Bronchial epithelial cell (primary cell): ENCODE measurements at regions not wholly inside any gene's neighbourhood (a gene's known extent, or its start where the extent isn't known, plus 50 kb on each side); places are given as distances from the start of the nearest gene placed in this dataset.
"Not testable (repeated sequence)": the region's sequence is repeated elsewhere in the genome, so short reads cannot be mapped to it uniquely, and the experiment has no call there.

Experiments
- DNase-seq: peaks from one replicate; pipeline ENCODE4 v3.0.0-alpha.2; 2010; ENCODE audit warnings: low read depth
- FAIRE-seq: peaks from 2 replicates; lab custom pipeline; 2011; peaks lifted over from hg19 to GRCh38; lab: Jason Lieb, UNC
- H3K27me3 ChIP-seq: 2 replicates; pipeline ENCODE4 v1.5.1; 2011; ENCODE audit warnings: low read length; ENCODE audit not compliant: control insufficient read depth, insufficient read depth
- H3K36me3 ChIP-seq: 2 replicates; pipeline ENCODE4 v1.5.1; 2011; ENCODE audit warnings: low read length; ENCODE audit not compliant: control insufficient read depth, insufficient read depth
- H3K4me3 ChIP-seq: 2 replicates; pipeline ENCODE4 v1.5.1; 2011; ENCODE audit warnings: mild to moderate bottlenecking, low read depth, low read length, control low read depth
- CTCF ChIP-seq: IDR thresholded peaks from 2 replicates; pipeline ENCODE4 v1.5.1; 2011; ENCODE audit warnings: mild to moderate bottlenecking, moderate library complexity, low read length, control low read depth, inconsistent platforms; ENCODE audit not compliant: insufficient read depth, severe bottlenecking

- TF ChIP-seq CTCF = no peak
- no peak overlapping the region for H3K4me3 ChIP-seq
- no peaks in the 10 kb centered on the region for H3K27me3 ChIP-seq
- H3K36me3 ChIP-seq = no peaks in the 10 kb centered on the region
- no peak for FAIRE-seq
- DNase-seq = no peak
Observed at GRCh38 chr16:52671590-52671989, 124.6 kb upstream of the TOX3 start.

DNA sequence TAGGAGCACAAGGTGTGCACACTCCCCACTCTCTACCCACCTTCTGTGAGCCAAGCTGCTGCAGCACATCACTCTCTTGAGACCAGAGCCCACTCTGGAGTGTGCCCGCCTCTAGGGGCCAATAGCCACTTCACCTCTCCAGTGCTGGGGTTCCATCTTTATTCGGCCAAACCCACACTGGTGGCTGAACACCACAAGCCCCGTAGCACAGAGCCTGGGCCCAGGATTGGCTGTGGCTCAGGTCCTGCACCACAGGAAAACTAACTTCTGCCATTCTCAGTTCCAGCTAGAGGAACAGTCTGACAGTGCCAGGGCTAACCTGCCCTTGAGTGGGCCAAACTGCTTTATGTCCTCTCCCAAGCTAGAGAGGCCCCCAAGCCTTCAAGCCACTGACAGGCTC, 111.0 kb upstream of the TOX3 start:
- Histone ChIP-seq H3K27me3 (no peaks in the 10 kb centered on the region), H3K4me3 (no peak overlapping the region), H3K36me3 (no peaks in the 10 kb centered on the region)
- FAIRE-seq = no peak
- TF ChIP-seq CTCF = no peak
- no peak for DNase-seq

DNA sequence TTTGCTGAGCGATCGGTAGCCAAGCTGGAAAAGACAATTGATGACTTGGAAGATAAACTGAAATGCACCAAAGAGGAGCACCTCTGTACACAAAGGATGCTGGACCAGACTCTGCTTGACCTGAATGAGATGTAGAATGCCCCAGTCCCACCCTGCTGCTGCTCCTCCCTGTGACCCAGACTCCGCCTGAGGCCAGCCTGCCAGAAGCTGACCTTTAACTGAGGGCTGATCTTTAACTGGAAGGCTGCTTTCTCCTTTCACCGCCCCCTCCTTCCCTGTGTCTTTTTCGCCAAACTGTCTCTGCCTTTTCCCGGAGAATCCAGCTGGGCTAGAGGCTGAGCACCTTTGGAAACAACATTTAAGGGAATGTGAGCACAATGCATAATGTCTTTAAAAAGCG, 109.0 kb upstream of the TOX3 start:
- not testable (repeated sequence) for H3K27me3 ChIP-seq, H3K4me3 ChIP-seq, DNase-seq, FAIRE-seq, H3K36me3 ChIP-seq

GRCh38 chr16:52655156-52655555, 108.2 kb upstream of the TOX3 start:
- FAIRE-seq, H3K4me3 ChIP-seq, H3K36me3 ChIP-seq, DNase-seq, H3K27me3 ChIP-seq: not testable (repeated sequence)

GRCh38 chr16:52652033-52652432, 105.1 kb upstream of the TOX3 start:
- FAIRE-seq (no peak), DNase-seq (no peak)
- no peak for TF ChIP-seq CTCF
- H3K27me3 ChIP-seq = no peaks in the 10 kb centered on the region
- no peaks in the 10 kb centered on the region for H3K36me3 ChIP-seq
- no peak overlapping the region for H3K4me3 ChIP-seq

DNA sequence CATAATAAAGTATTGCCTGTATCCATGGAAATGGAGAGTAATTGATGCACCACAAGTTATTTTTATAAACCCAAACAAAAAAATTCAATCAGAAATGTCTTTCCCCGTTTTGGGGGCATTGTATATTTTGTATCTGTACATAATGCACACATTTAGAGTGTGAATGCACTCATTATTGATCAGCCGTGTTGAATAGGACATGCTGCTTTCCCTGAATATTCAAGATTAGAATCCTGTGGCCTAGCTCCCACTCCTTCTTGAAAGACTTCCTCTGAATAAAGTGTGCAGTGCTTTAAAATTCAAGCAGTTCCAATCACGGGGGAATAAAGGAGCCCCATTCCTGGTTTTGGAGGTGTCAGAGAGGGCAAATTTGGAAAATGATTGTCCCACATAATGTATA, 103.8 kb upstream of the TOX3 start:
- Histone ChIP-seq H3K4me3 (no peak overlapping the region), H3K36me3 (no peaks in the 10 kb centered on the region), H3K27me3 (no peaks in the 10 kb centered on the region)
- FAIRE-seq (no peak), DNase-seq (no peak)
- TF ChIP-seq CTCF = no peak

- Histone ChIP-seq H3K4me3 (no peak overlapping the region), H3K27me3 (no peaks in the 10 kb centered on the region), H3K36me3 (no peaks in the 10 kb centered on the region)
- FAIRE-seq = no peak
- TF ChIP-seq CTCF = no peak
- no peak for DNase-seq
Observed at GRCh38 chr16:52650318-52650717, 103.4 kb upstream of the TOX3 start.
